Smooth muscle cell (in vitro differentiated cells): ENCODE measurements at regions not wholly inside any gene's neighbourhood (a gene's known extent, or its start where the extent isn't known, plus 50 kb on each side); places are given as distances from the start of the nearest gene placed in this dataset. TPM values are rescaled to one million over a fixed set of nuclear protein-coding genes. Genes with fewer than 3 reads are reported as not detected.

Experiments
- DNase-seq: peaks from one replicate; lab custom pipeline; 2025; ENCODE audit not compliant: unreplicated experiment; lab: John Stamatoyannopoulos, UW
- H2AFZ ChIP-seq: fragments of 200-600 bp; sonication (generic); 2 replicates; pipeline ENCODE4 v1.6.0; 2016; ENCODE audit warnings: antibody characterized with exemption, low read depth, mild to moderate bottlenecking
- H3F3A ChIP-seq: fragments of 200-600 bp; sonication (generic); 2 replicates; pipeline ENCODE4 v1.6.0; 2017; ENCODE audit warnings: antibody characterized with exemption, low read depth
- H3K27ac ChIP-seq: fragments of 200-600 bp; sonication (generic); 2 replicates; pipeline ENCODE4 v1.5.1; 2016; ENCODE audit warnings: low read depth, mild to moderate bottlenecking
- H3K27me3 ChIP-seq: fragments of 200-600 bp; sonication (generic); 2 replicates; pipeline ENCODE4 v1.6.1; 2016; ENCODE audit warnings: low read depth, mild to moderate bottlenecking
- H3K36me3 ChIP-seq: fragments of 200-600 bp; sonication (generic); 2 replicates; pipeline ENCODE4 v1.5.1; 2016; ENCODE audit warnings: low read depth
- H3K4me1 ChIP-seq: fragments of 200-600 bp; sonication (generic); 2 replicates; pipeline ENCODE4 v1.5.1; 2016; ENCODE audit warnings: low read depth
- H3K4me2 ChIP-seq: fragments of 200-600 bp; sonication (generic); 2 replicates; pipeline ENCODE4 v1.6.0; 2016; ENCODE audit warnings: mild to moderate bottlenecking
- H3K4me3 ChIP-seq: fragments of 200-600 bp; sonication (generic); 2 replicates; pipeline ENCODE4 v1.5.1; 2016; ENCODE audit warnings: mild to moderate bottlenecking
- H3K79me2 ChIP-seq: fragments of 200-600 bp; sonication (generic); 2 replicates; pipeline ENCODE4 v1.6.0; 2016; ENCODE audit warnings: low read depth, mild to moderate bottlenecking
- H3K9ac ChIP-seq: fragments of 200-600 bp; sonication (generic); 2 replicates; pipeline ENCODE4 v1.6.0; 2016; ENCODE audit warnings: low read depth
- H3K9me3 ChIP-seq: fragments of 200-600 bp; sonication (generic); replicated peaks from 2 replicates; pipeline ENCODE4 v1.5.1; 2016; ENCODE audit warnings: low read depth
- H4K20me1 ChIP-seq: fragments of 200-600 bp; sonication (generic); 2 replicates; pipeline ENCODE4 v1.6.0; 2016; ENCODE audit warnings: low read depth
- CTCF ChIP-seq: fragments of 200-600 bp; sonication (generic); IDR thresholded peaks from 2 replicates; pipeline ENCODE4 v1.5.1; 2017; ENCODE audit warnings: borderline replicate concordance, mild to moderate bottlenecking, antibody characterized with exemption; ENCODE audit not compliant: insufficient read depth, poor library complexity, severe bottlenecking
- WGBS: methylation state at CpG from one replicate; pipeline ENCODE4 v1.1.7; 2016; ENCODE audit warnings: low lambda C conversion rate; 5-methylcytosine and 5-hydroxymethylcytosine counted together
- small RNA-seq: library from RNA; depleted of rRNA; stranded (forward); fragments of <200 nt; gene quantifications from one replicate; pipeline ENCODE3, GENCODE V24; 2014

GRCh38 chr6:122347280-122347679, 52.2 kb upstream of the HSF2 start:
- Histone ChIP-seq H3K4me3 (no peak overlapping the region), H3K36me3 (no peaks in the 10 kb centered on the region), H2AFZ (no peak overlapping the region), H3K9me3 (no peaks in the 10 kb centered on the region), H3K4me2 (no peak overlapping the region), H3K27ac (no peak overlapping the region), H3K79me2 (no peaks in the 10 kb centered on the region), H3F3A (no peaks in the 10 kb centered on the region), H3K4me1 (no peaks in the 10 kb centered on the region), H3K27me3 (peaks cover 20% of the 10 kb centered on the region), H4K20me1 (no peaks in the 10 kb centered on the region), H3K9ac (no peak overlapping the region)
- WGBS = 48% methylated on average over 2 of the region's 2 CpGs
- no peak for TF ChIP-seq CTCF
- no peak for DNase-seq

GRCh38 chr6:122347751-122348150, 51.7 kb upstream of the HSF2 start:
- Histone ChIP-seq H3K9ac (no peak overlapping the region), H3K27ac (no peak overlapping the region), H3K79me2 (no peaks in the 10 kb centered on the region), H3K4me1 (no peaks in the 10 kb centered on the region), H3F3A (no peaks in the 10 kb centered on the region), H3K4me3 (no peak overlapping the region), H3K27me3 (peaks cover 17% of the 10 kb centered on the region), H3K9me3 (no peaks in the 10 kb centered on the region), H4K20me1 (no peaks in the 10 kb centered on the region), H3K4me2 (no peak overlapping the region), H2AFZ (no peak overlapping the region), H3K36me3 (no peaks in the 10 kb centered on the region)
- TF ChIP-seq CTCF = no peak
- no peak for DNase-seq
- WGBS = 84% methylated on average over 4 of the region's 4 CpGs

Small RNA genes in the stretch of these regions (small RNA-seq; reads per million reads assigned to genes)
- not detected for gene AL603865.2
- not detected for gene RNU1-18P
- gene RNU2-8P = not detected
- gene RNU4-76P = not detected
